Ishikawa (cell line): ENCODE measurements at regions not wholly inside any gene's neighbourhood (a gene's known extent, or its start where the extent isn't known, plus 50 kb on each side); places are given as distances from the start of the nearest gene placed in this dataset.

ENCODE experiments used
- EGR1 ChIP-seq: IDR thresholded peaks from 2 replicates; pipeline ENCODE4 v1.6.1; 2012
- EP300 ChIP-seq: IDR thresholded peaks from 2 replicates; pipeline ENCODE4 v1.6.1; 2012; ENCODE audit warnings: borderline replicate concordance
- NFIC ChIP-seq: IDR thresholded peaks from 2 replicates; pipeline ENCODE4 v1.6.1; 2012
- RAD21 ChIP-seq: IDR thresholded peaks from 2 replicates; pipeline ENCODE4 v1.6.1; 2012; ENCODE audit warnings: low read depth
- REST ChIP-seq: IDR thresholded peaks from 2 replicates; pipeline ENCODE4 v1.6.1; 2012; ENCODE audit warnings: low read depth, mild to moderate bottlenecking
- TAF1 ChIP-seq: IDR thresholded peaks from 2 replicates; pipeline ENCODE4 v1.6.1; 2012; ENCODE audit warnings: low read depth, mild to moderate bottlenecking

- TF ChIP-seq RAD21 (no peak), EGR1 (no peak), REST (no peak), EP300 (no peak), NFIC (no peak), TAF1 (no peak)
Observed at GRCh38 chrX:88378406-88378805, 368.6 kb upstream of the CPXCR1 start.
